GM12874 (cell line): ENCODE measurements at regions not wholly inside any gene's neighbourhood (a gene's known extent, or its start where the extent isn't known, plus 50 kb on each side); places are given as distances from the start of the nearest gene placed in this dataset.

Experiments
- CTCF ChIP-seq: IDR thresholded peaks from 2 replicates; pipeline ENCODE4 v1.5.1; 2011; ENCODE audit warnings: low read depth, mild to moderate bottlenecking, control low read depth, low read length, moderate library complexity; ENCODE audit not compliant: insufficient read depth

- no peak for TF ChIP-seq CTCF
Measured at GRCh38 chr4:34105311-34105710, 2139.0 kb downstream of the ARAP2 start.

DNA sequence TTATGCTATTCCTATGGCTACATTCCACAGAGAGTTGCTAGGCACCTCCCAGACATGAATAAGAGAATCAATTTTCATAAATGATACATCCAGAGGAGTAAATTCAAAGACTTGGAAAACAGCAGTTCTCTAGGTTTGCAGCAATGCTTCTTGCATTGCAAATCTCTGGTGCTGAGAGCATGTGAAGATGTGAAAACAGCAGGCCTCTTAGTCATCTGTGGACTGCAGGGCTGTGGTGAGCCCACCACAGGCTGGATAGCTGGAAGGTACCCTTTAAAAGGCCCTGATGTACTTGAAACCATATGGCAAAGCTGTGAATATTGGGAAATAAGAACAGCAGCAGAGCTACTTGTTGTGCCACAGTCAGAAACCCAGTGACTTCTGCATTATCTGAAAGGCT is 2135.9 kb downstream of the ARAP2 start:
- no peak for TF ChIP-seq CTCF

- no peak for TF ChIP-seq CTCF
Measured at GRCh38 chr4:34112573-34112972, 2131.7 kb downstream of the ARAP2 start.

DNA sequence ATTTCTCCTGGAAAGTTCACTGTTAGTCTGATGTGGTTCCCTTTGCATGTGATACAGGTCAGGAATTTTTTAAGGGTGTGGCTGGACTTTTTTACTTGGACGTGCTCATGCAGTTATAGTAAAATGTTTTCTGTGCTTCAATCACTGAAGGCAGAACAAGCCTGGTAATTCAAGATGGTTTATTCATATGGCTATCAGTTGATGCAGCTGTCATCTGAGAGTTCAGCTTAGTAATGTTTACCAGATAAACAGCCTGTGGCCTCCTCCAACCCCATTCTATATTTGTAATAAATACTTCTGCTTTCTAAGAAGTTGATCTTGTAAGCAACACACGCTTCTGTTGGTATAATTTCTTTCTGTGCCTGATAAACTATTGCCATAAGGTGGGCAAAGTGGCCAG is 2105.9 kb downstream of the ARAP2 start:
- no peak for TF ChIP-seq CTCF

DNA sequence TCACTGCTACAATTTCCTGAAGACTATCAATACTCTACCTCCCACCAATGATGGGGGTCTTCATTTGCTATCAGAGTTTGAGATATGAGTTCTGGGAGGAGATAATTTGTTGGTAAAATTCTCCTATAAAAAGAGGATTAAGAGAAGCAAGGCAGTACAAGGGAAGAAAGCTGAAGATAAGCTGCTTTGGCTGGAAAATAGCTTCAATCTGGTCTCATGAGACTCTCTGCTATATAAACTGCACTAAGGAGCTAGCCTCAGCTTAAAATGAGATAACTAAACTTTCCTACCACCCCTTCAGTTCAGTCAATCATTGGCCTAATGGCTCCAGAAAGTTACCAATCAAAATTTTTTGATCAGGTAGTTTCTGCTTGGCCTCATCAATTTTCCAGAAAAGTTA is 2105.0 kb downstream of the ARAP2 start:
- TF ChIP-seq CTCF = no peak

DNA sequence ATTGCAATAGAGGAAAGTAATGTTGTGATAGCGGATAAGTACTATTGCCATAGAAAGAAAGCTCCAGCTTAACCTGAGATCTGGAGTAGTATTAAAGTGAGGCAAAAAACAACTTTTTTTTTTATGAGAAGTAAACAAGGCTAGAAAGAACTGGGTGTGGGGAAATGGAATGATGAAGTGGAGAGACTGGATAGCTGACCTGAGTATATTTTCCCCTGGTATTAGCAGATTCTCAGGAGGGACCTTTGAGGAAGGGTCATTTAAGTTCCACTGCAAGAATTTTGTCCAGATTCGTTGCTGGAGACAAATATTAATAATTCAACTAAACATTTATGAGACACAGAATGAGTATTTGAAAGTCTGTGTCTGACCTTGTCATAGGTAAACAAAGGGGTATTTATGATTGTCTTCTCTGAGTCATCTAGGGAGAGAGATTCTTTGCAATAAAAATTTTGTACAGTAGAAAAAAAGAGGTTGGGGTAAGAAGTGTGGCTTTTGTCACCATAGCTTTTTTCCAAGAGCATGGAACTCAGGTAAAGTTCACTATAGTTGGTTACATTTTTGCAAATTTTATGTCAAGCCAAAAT is 2095.9 kb downstream of the ARAP2 start:
- no peak for TF ChIP-seq CTCF

- TF ChIP-seq CTCF = no peak
Measured at GRCh38 chr4:34157547-34157946, 2086.8 kb downstream of the ARAP2 start.
